Astrocyte of the spinal cord (primary cell): ENCODE measurements at regions not wholly inside any gene's neighbourhood (a gene's known extent, or its start where the extent isn't known, plus 50 kb on each side); places are given as distances from the start of the nearest gene placed in this dataset.
"Not testable (repeated sequence)": the region's sequence is repeated elsewhere in the genome, so short reads cannot be mapped to it uniquely, and the experiment has no call there.

Experiments
- DNase-seq: peaks from one replicate; pipeline ENCODE4 v3.0.0; 2011; ENCODE audit warnings: low read depth, low spot score
- H3K4me3 ChIP-seq: 2 replicates; pipeline ENCODE4 v1.5.1; 2011; ENCODE audit warnings: low read depth, mild to moderate bottlenecking, low read length, moderate library complexity
- in situ Hi-C: cut with HindIII; loops from 2 replicates; pipeline ENCODE4 v1.10.0; 2017; ENCODE audit warnings: low sequenced_read_pairs
- TF ChIP-seq, protein P1 (sequence below): IDR thresholded peaks from 2 replicates; pipeline ENCODE4 v1.5.1; 2012; ENCODE audit warnings: low read depth, mild to moderate bottlenecking, low read length, inconsistent platforms

DNA sequence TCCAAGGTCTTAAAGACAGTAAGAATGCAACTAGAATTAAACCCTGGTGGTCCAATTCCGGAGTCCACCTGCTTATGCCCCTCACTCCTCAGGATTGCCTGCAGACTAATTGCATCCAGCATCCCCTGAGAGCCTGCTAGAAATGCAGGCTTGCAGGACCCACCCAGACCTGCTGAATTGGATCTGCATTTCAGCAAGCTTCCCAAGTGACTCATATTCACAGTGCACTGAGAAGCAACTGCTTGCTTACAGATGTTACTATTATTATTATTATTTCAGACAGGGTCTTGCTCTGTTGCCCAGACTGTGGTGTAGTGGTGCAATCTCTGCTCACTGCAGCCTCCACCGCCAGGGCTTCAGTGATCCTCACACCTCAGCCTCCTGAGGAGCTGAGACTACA lies 83.5 kb upstream of the VGLL4 start:
- TF ChIP-seq, protein P1, sequence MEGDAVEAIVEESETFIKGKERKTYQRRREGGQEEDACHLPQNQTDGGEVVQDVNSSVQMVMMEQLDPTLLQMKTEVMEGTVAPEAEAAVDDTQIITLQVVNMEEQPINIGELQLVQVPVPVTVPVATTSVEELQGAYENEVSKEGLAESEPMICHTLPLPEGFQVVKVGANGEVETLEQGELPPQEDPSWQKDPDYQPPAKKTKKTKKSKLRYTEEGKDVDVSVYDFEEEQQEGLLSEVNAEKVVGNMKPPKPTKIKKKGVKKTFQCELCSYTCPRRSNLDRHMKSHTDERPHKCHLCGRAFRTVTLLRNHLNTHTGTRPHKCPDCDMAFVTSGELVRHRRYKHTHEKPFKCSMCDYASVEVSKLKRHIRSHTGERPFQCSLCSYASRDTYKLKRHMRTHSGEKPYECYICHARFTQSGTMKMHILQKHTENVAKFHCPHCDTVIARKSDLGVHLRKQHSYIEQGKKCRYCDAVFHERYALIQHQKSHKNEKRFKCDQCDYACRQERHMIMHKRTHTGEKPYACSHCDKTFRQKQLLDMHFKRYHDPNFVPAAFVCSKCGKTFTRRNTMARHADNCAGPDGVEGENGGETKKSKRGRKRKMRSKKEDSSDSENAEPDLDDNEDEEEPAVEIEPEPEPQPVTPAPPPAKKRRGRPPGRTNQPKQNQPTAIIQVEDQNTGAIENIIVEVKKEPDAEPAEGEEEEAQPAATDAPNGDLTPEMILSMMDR, result no peak
- in situ Hi-C loops, result no loop called here
- no peak for DNase-seq

DNA sequence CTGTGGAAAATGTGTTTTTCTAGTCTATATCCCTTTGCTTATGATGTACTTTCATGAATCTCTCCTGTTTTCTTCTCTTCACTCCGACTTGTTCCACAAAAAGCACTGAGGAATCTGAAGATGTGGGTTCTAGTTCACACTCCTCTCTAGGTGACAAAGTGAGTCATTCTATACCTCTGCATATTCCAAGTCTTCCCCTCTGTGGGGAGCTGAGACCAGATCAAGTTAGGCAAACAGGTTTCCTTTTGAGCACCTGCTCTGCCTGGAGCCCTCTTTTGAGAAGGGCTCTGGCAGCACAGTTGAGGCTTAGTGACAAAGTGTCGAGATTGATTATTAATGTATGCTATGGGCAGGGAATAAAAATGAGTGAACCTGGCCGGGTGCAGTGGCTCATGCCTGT lies 82.4 kb upstream of the VGLL4 start:
- in situ Hi-C loops, result no loop called here
- H3K4me3 ChIP-seq, result no peak overlapping the region
- TF ChIP-seq, protein P1, result no peak
- DNase-seq, result no peak

More for the DNA sequence above, 83.5 kb upstream of the VGLL4 start:
- no peak overlapping the region for H3K4me3 ChIP-seq

DNA sequence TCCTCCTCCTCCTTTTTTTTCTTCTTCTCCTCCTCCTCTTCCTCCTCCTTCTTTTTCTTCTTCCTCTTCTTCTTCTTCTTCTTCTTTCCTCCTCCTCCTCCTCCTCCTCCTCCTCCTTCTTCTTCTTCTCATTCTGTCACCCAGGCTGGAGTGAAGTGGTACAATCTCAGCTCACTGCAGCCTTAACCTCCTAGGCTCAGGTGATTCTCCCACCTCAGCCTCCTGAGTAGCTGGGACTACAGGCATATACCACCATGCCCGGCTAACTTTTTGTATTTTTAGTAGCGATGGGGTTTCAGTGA lies 81.6 kb upstream of the VGLL4 start:
- DNase-seq, in situ Hi-C loops, H3K4me3 ChIP-seq: not testable (repeated sequence)

DNA sequence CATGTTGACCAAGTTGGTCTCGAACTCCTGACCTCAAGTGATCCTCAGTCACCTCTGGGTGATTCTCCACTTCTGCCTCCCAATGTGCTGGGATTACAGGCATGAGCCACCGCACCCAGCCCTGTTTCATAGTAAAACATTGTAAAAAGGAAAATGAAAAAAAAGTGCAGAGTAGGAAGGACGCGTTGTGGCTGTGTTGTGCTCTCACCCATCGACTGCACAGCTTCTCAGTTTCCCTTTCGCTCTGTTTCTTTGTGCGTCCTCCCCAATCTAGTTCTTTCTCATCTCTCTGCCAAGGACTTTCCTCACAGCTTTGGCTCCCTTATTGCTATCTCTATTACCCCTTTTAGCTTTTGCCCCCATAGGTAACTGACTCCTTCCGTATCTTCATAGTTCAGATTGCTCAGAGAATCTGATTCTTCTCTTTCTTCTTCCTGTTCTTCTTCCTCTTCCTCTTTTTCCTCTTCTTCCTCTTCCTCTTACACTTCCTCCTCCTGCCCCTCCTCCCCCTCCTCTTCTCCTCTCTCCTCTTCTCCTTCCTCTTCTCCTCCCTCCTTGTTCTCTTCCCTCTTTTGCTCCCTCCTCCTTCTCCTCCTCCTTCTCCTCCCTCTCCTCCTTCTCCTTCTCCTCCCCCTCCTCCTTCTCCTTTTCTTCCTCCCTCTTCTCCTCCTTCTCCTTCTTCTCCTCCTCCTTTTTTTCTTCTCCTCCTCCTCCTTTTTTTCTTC lies 81.1 kb upstream of the VGLL4 start:
- in situ Hi-C loops, result no loop called here
- DNase-seq, result no peak
- no peak overlapping the region for H3K4me3 ChIP-seq
- TF ChIP-seq, protein P1, result no peak

DNA sequence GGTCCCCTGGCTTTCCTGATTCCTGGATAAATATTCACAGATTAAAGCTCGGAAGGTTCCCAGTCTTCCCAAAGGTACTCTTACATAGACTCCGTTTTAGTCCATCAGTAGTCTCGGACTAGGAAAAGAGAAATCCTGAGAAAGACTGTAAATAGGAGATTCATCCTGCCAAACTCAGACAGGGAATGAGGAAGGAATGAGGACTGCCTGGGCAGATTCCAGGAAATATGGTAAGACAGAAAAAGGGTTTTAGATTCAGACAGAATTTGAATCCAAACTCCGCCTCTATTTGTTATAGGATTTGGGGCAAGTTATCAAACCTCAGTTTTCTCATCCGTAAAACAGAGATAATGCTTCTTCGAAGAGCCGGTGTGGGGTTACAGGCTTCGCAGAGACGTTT lies 77.8 kb upstream of the VGLL4 start:
- no peak overlapping the region for H3K4me3 ChIP-seq
- TF ChIP-seq, protein P1, result no peak
- DNase-seq, result no peak
- in situ Hi-C loops, result no loop called here

DNA sequence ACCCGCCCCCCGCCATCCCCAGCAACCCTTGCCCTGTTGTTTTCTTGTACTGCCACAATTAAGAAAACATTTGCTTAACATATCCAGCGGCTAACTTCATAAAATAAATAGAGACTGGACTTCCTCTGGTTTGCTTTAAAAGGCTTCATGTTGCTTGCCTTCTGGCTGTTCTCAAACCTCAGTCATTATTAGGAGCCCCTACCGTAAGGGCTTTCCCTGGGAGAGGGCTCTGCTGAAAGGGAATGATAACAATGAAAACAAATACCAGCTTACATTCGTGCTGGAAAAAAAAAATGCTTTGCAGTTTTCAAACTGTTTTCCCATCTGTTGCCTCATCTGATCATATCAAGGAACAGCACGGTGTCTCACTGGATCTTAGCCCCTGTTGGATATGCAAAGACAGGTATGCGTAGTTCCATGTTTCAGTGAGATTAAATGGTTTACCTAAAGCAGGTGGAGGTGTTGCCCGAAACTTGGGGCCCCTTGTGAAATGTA lies 77.2 kb upstream of the VGLL4 start:
- peak overlapping the region; percentile 62 for H3K4me3 ChIP-seq
- in situ Hi-C loops, result no loop called here
- TF ChIP-seq, protein P1, result no peak
- peak; percentile 3 for DNase-seq

DNA sequence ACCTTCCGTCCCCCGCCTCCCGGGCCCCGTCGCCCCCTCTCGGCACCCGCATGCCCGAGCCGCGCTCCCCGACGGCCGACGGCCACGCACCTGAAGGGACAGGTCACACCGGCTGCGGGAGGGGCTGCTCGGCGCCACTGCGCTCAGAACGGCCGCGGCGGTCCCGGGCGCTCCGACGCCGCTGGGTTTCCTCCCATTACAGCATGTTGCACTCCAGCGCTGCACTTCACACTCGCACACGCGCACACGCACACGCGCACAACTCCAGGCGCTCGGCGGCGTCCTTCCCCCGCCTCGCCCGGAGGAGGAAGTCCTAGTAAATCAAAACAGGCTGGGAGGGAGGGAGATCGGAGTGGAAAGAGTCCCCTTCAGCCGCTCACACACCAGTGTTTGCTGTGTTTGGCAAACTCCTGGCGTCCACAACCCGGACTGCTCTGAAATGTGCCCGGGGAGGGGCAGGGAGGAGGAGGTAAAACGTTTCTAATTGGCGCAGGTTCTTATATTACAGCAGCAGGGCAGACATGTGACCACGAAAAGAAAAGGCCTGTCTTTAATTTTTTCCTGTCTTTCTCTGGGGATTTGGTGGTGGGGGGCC lies 76.7 kb upstream of the VGLL4 start:
- peak; percentile 69 for DNase-seq
- in situ Hi-C loops, result no loop called here
- TF ChIP-seq, protein P1, result no peak
- peak overlapping the region; percentile 62 for H3K4me3 ChIP-seq
